ENCODE measurements at regions not wholly inside any gene's neighbourhood (a gene's known extent, or its start where the extent isn't known, plus 50 kb on each side); places are given as distances from the start of the nearest gene placed in this dataset.

DNA sequence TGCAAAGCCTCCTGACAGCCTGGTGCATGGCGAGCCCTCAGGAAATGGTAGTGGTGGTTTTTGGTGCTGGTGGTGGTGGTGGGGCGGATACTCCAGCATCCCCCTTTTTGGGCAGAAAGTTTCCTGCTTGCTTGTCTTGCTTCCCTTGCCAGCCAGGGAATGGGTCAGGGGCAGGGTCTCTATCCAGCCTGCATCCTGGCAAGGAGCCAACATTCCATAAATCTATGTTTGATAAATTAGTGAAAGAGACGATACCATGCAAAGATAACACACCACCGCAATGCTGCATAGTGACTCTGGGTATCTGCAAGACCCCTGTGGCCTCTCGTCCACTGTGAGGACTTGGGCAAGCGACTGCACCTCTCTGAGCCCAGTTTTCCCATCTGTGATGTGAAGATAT, 246.2 kb downstream of the LRFN2 start:
- Histone ChIP-seq H3K27ac (no peak overlapping the region), H3K9me3 (no peaks in the 10 kb centered on the region), H3K4me1 (ENCODE audit: insufficient read depth) (no peaks in the 10 kb centered on the region), H3K4me3 (no peak overlapping the region), H3K36me3 (no peaks in the 10 kb centered on the region), H3K27me3 (no peaks in the 10 kb centered on the region)
- intact Hi-C loops (cut with DNase I): no loop called here
- TF ChIP-seq, protein P1, sequence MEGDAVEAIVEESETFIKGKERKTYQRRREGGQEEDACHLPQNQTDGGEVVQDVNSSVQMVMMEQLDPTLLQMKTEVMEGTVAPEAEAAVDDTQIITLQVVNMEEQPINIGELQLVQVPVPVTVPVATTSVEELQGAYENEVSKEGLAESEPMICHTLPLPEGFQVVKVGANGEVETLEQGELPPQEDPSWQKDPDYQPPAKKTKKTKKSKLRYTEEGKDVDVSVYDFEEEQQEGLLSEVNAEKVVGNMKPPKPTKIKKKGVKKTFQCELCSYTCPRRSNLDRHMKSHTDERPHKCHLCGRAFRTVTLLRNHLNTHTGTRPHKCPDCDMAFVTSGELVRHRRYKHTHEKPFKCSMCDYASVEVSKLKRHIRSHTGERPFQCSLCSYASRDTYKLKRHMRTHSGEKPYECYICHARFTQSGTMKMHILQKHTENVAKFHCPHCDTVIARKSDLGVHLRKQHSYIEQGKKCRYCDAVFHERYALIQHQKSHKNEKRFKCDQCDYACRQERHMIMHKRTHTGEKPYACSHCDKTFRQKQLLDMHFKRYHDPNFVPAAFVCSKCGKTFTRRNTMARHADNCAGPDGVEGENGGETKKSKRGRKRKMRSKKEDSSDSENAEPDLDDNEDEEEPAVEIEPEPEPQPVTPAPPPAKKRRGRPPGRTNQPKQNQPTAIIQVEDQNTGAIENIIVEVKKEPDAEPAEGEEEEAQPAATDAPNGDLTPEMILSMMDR (IDR thresholded peaks at IDR 0.05): no peak
- TF ChIP-seq EP300 (IDR thresholded peaks at IDR 0.05) (no peak), POLR2A (IDR thresholded peaks at IDR 0.05) (no peak)
- 73 to 81% (median 76%) methylated on average over 6 of the region's 6 CpGs for WGBS, 3 donors
- DNase-seq: no peak

DNA sequence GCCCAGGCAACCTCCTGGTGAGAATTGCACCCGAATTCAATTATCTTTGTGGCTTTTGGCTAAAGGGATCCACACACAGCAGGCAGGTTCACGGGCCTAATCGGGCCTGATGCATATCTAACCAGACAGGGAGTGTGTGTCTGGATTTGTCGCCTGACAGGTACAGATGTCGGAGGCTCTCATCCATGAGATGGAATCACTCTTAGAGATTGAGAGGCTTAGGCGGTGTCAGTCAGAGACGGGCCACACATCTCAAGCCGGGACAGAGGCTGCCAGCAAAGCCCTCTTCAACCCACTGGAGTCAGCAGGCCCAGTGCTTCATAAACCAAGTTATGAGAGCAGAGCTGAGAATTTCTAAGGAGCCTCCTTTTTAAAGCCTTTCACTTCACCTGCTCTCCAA, 247.0 kb downstream of the LRFN2 start:
- Histone ChIP-seq H3K9me3 (no peaks in the 10 kb centered on the region), H3K36me3 (no peaks in the 10 kb centered on the region), H3K4me1 (ENCODE audit: insufficient read depth) (no peaks in the 10 kb centered on the region), H3K4me3 (no peak overlapping the region), H3K27ac (no peak overlapping the region), H3K27me3 (no peaks in the 10 kb centered on the region)
- TF ChIP-seq EP300 (IDR thresholded peaks at IDR 0.05) (no peak), POLR2A (IDR thresholded peaks at IDR 0.05) (no peak)
- TF ChIP-seq, protein P1 (IDR thresholded peaks at IDR 0.05): no peak
- intact Hi-C loops (cut with DNase I): no loop called here
- WGBS, 3 donors: 83 to 94% (median 88%) methylated on average over 8 of the region's 8 CpGs
- no peak for DNase-seq

DNA sequence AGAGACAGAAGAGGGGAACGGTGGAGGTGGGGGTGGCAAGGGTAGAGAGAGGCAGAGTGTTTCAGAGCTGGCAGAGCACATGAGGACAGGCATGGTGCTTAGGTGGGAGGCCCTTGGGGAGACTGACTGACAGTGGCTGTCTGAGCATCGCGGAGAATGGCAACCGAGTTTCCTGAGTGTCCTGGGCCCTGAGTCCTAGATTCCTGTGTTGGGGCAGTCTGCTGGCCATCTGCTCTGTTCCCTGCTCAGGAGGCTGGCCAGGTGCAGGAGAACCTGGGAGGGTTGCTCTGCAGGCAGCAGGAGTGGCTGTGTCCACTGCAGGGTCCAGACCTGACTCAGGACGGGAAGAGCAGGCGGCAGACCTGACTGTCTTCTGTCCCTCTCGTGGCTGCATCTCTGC, 248.9 kb downstream of the LRFN2 start:
- Histone ChIP-seq H3K9me3 (no peaks in the 10 kb centered on the region), H3K36me3 (no peaks in the 10 kb centered on the region), H3K27me3 (no peaks in the 10 kb centered on the region), H3K4me3 (no peak overlapping the region), H3K4me1 (ENCODE audit: insufficient read depth) (no peaks in the 10 kb centered on the region), H3K27ac (no peak overlapping the region)
- intact Hi-C loops (cut with DNase I): loop anchor here in 1 of 4 donors (10.0 kb wide), 1 partner anchor 696 kb away; the partner anchor contains the start of gene UNC5CL
- DNase-seq: no peak
- TF ChIP-seq EP300 (IDR thresholded peaks at IDR 0.05): no peak
- no peak for TF ChIP-seq POLR2A (IDR thresholded peaks at IDR 0.05)
- TF ChIP-seq, protein P1 (IDR thresholded peaks at IDR 0.05): no peak
- WGBS, 3 donors: 83 to 86% (median 86%) methylated on average over 7 of the region's 7 CpGs

DNA sequence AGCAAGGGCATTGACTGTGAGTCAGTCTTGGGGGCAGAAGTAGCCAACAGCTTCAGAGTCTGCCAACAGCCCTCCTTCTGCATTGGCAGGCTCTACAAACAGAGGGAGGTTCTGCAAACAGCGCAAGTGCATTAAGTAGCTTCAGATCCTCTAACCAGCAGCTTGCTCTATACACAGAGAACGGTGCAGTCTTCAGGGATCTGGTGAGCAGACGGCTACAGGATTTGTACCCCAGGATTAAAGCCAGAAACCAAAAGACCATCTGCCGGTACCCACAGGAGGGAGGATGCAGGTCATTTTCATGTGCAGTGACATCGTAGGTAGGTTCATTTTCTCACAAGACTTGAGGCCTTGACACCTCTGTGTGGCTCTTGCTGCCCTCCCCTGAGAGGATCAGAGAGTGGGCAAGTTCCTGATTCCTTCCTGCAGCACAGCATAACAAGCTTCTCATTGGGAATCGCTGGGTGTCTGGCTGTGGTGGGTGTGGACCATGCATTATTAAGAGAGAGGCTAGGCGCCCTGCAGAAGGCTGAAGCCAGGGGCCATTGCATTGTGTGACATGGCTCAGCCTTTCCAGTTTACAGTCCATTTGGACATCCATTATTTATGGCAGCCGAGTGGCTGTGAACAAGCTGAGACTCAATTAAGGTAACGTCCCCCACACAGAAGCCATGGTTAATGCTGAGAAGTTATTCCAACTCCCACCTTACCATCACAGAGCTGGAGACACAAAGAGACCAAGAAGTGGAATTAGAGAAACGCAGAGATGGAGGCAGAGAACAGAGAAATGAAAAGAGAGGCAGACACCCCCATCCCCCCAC, 250.0 kb downstream of the LRFN2 start:
- Histone ChIP-seq H3K4me1 (ENCODE audit: insufficient read depth) (no peaks in the 10 kb centered on the region), H3K4me3 (no peak overlapping the region), H3K27me3 (no peaks in the 10 kb centered on the region), H3K9me3 (no peaks in the 10 kb centered on the region), H3K27ac (no peak overlapping the region), H3K36me3 (no peaks in the 10 kb centered on the region)
- no peak for DNase-seq
- intact Hi-C loops (cut with DNase I): loop anchor here in 1 of 4 donors (10.0 kb wide), 1 partner anchor 698 kb away; the partner anchor contains the start of gene UNC5CL
- TF ChIP-seq POLR2A (IDR thresholded peaks at IDR 0.05) (no peak), EP300 (IDR thresholded peaks at IDR 0.05) (no peak)
- TF ChIP-seq, protein P1 (IDR thresholded peaks at IDR 0.05): no peak
- 71 to 80% (median 76%) methylated on average over 10 of the region's 10 CpGs for WGBS, 3 donors
